GM18508 (cell line): ENCODE measurements at regions not wholly inside any gene's neighbourhood (a gene's known extent, or its start where the extent isn't known, plus 50 kb on each side); places are given as distances from the start of the nearest gene placed in this dataset.
"Not testable (repeated sequence)": the region's sequence is repeated elsewhere in the genome, so short reads cannot be mapped to it uniquely, and the experiment has no call there.

ENCODE experiments used
- ATAC-seq: cut with Tn5 transposase; IDR thresholded peaks from one replicate; pipeline ENCODE4 v1.9.1; 2021; ENCODE audit warnings: moderate number of reproducible peaks; ENCODE audit not compliant: insufficient read depth, unreplicated experiment

- no peak for ATAC-seq
Measured at GRCh38 chr10:109149666-109150350, 773.5 kb downstream of the XPNPEP1 start.

- ATAC-seq: no peak
Measured at GRCh38 chr10:109127363-109127762, 795.9 kb downstream of the XPNPEP1 start.

GRCh38 chr10:109126541-109126940 is 796.8 kb downstream of the XPNPEP1 start:
- ATAC-seq: no peak

GRCh38 chr10:109126016-109126415 is 797.3 kb downstream of the XPNPEP1 start:
- no peak for ATAC-seq

- no peak for ATAC-seq
Measured at GRCh38 chr10:109115179-109115578, 808.1 kb downstream of the XPNPEP1 start.

GRCh38 chr10:109114579-109114978 is 808.7 kb downstream of the XPNPEP1 start:
- ATAC-seq: no peak

- no peak for ATAC-seq
Measured at GRCh38 chr10:109106604-109107003, 816.7 kb downstream of the XPNPEP1 start.

GRCh38 chr10:109105725-109106124 is 817.6 kb downstream of the XPNPEP1 start:
- no peak for ATAC-seq

- ATAC-seq: no peak
Measured at GRCh38 chr10:109104806-109105205, 818.5 kb downstream of the XPNPEP1 start.

- ATAC-seq: no peak
Measured at GRCh38 chr10:109103278-109103677, 820.0 kb downstream of the XPNPEP1 start.

GRCh38 chr10:109089779-109090178 is 833.5 kb downstream of the XPNPEP1 start:
- ATAC-seq: no peak

GRCh38 chr10:109071539-109071938 is 851.8 kb downstream of the XPNPEP1 start:
- ATAC-seq: no peak

GRCh38 chr10:109070492-109070891 is 852.8 kb downstream of the XPNPEP1 start:
- no peak for ATAC-seq

GRCh38 chr10:109067031-109067430 is 856.3 kb downstream of the XPNPEP1 start:
- no peak for ATAC-seq

GRCh38 chr10:109065821-109066220 is 857.5 kb downstream of the XPNPEP1 start:
- no peak for ATAC-seq

GRCh38 chr10:109062371-109062770 is 860.9 kb downstream of the XPNPEP1 start:
- ATAC-seq: no peak

GRCh38 chr10:109055243-109055642 is 868.1 kb downstream of the XPNPEP1 start:
- no peak for ATAC-seq

- no peak for ATAC-seq
Measured at GRCh38 chr10:109047856-109048255, 875.5 kb downstream of the XPNPEP1 start.

GRCh38 chr10:109046427-109046826 is 876.9 kb downstream of the XPNPEP1 start:
- ATAC-seq: not testable (repeated sequence)

- ATAC-seq: no peak
Measured at GRCh38 chr10:109040622-109041021, 882.7 kb downstream of the XPNPEP1 start.

- no peak for ATAC-seq
Measured at GRCh38 chr10:109037978-109038377, 885.3 kb downstream of the XPNPEP1 start.

- no peak for ATAC-seq
Measured at GRCh38 chr10:109030581-109031210, 892.6 kb downstream of the XPNPEP1 start.
